B cell (primary cell): ENCODE measurements at regions not wholly inside any gene's neighbourhood (a gene's known extent, or its start where the extent isn't known, plus 50 kb on each side); places are given as distances from the start of the nearest gene placed in this dataset.

Source experiments
- CTCF ChIP-seq: fragments of 200-600 bp; IDR thresholded peaks from one replicate; pipeline ENCODE4 v1.8.0; 2022; ENCODE audit warnings: antibody characterized with exemption, mild to moderate bottlenecking
- EZH2 ChIP-seq: IDR thresholded peaks from 2 replicates; pipeline ENCODE4 v1.6.1; 2012; ENCODE audit warnings: borderline replicate concordance, low read depth, mild to moderate bottlenecking, moderate library complexity, low read length; ENCODE audit not compliant: insufficient read depth, poor library complexity, severe bottlenecking

- TF ChIP-seq CTCF: no peak
- no peak for TF ChIP-seq EZH2
These were observed 204.2 kb upstream of the GMDS start for GRCh38 chr6:2449572-2449940.
